SK-N-SH (cell line): ENCODE measurements at regions not wholly inside any gene's neighbourhood (a gene's known extent, or its start where the extent isn't known, plus 50 kb on each side); places are given as distances from the start of the nearest gene placed in this dataset.

Source experiments
- CTCF ChIA-PET: fragments of 300-600, 350-600 bp; formaldehyde crosslinking; extraction: SDS; loops from one replicate; lab custom pipeline; 2021; lab: Yijun Ruan, JAX
- POLR2A ChIA-PET: fragments of 350-600 bp; sonication (Branson Sonifier 250); formaldehyde crosslinking; extraction: SDS; loops from one replicate; lab custom pipeline; 2020; ENCODE audit warnings: antibody characterized with exemption, inconsistent platforms; lab: Yijun Ruan, JAX
- DNase-seq: peaks from one replicate; pipeline ENCODE4 v3.0.0; 2012
- H2AFZ ChIP-seq: fragments of 200-600 bp; sonication (generic); 2 replicates; pipeline ENCODE4 v1.8.1; 2016; ENCODE audit warnings: antibody characterized with exemption, mild to moderate bottlenecking, low read depth
- H3F3A ChIP-seq: fragments of 200-600 bp; sonication (generic); replicated peaks from 2 replicates; pipeline ENCODE3; 2016; ENCODE audit warnings: antibody characterized with exemption, mild to moderate bottlenecking; ENCODE audit not compliant: insufficient read depth
- H3K27ac ChIP-seq, 2 experiments: fragments of 200-500 bp in 1 of 2; fragments of 200-600 bp in 1 of 2; sonication (Bioruptor generic) in 1 of 2; sonication (generic), shearing (Covaris generic) in 1 of 2; 2 replicates each; pipeline versions ENCODE4 v1.5.1 to v1.6.1; 2014 to 2016; ENCODE audit warnings: low read depth in 2 of 2, inconsistent platforms in 1 of 2, low read length in 1 of 2, mild to moderate bottlenecking in 1 of 2, mixed read lengths in 1 of 2
- H3K27me3 ChIP-seq: fragments of 200-600 bp; sonication (generic), shearing (Covaris generic); 2 replicates; pipeline ENCODE4 v1.6.1; 2016; ENCODE audit warnings: mixed run types; ENCODE audit not compliant: insufficient read depth
- H3K36me3 ChIP-seq, 2 experiments: fragments of 200-500 bp in 1 of 2; fragments of 200-600 bp in 1 of 2; sonication (Bioruptor generic) in 1 of 2; sonication (generic) in 1 of 2; replicated peaks in 1 of 2; 2 replicates each; pipeline versions ENCODE3 to v1.5.1; 2014 to 2016; ENCODE audit warnings: low read length in 1 of 2, mild to moderate bottlenecking in 1 of 2; ENCODE audit not compliant: insufficient read depth in 2 of 2, control insufficient read depth in 1 of 2
- H3K4me1 ChIP-seq, 2 experiments: fragments of 200-500 bp in 1 of 2; fragments of 200-600 bp in 1 of 2; sonication (Bioruptor generic) in 1 of 2; sonication (generic), shearing (Covaris generic) in 1 of 2; 2 replicates each; pipeline versions ENCODE4 v1.5.1 to v1.6.1; 2014 to 2016; ENCODE audit warnings: low read depth in 1 of 2, low read length in 1 of 2, mixed run types in 1 of 2; ENCODE audit not compliant: insufficient read depth in 2 of 2, control insufficient read depth in 1 of 2
- H3K4me2 ChIP-seq: fragments of 200-600 bp; sonication (generic), shearing (Covaris generic); 2 replicates; pipeline ENCODE4 v1.6.1; 2017; ENCODE audit warnings: mixed run types
- H3K4me3 ChIP-seq, 2 experiments: fragments of 200-500 bp in 1 of 2; fragments of 200-600 bp in 1 of 2; sonication (Bioruptor generic) in 1 of 2; sonication (generic), shearing (Covaris generic) in 1 of 2; 2 replicates each; pipeline versions ENCODE4 v1.5.1 to v1.8.1; 2014 to 2016; ENCODE audit warnings: low read depth in 2 of 2, inconsistent platforms in 1 of 2, low read length in 1 of 2, mild to moderate bottlenecking in 1 of 2, mixed read lengths in 1 of 2, moderate library complexity in 1 of 2
- H3K79me2 ChIP-seq: fragments of 200-600 bp; sonication (generic); 2 replicates; pipeline ENCODE4 v1.8.1; 2017; ENCODE audit warnings: mild to moderate bottlenecking; ENCODE audit not compliant: insufficient read depth
- H3K9ac ChIP-seq: fragments of 200-600 bp; sonication (generic); 2 replicates; pipeline ENCODE4 v1.6.1; 2017; ENCODE audit warnings: mixed run types
- H3K9me2 ChIP-seq: fragments of 200-600 bp; sonication (generic); 2 replicates; pipeline ENCODE4 v1.6.1; 2017; ENCODE audit warnings: mixed run types
- H3K9me3 ChIP-seq: fragments of 200-600 bp; sonication (generic); 2 replicates; pipeline ENCODE4 v1.6.1; 2017; ENCODE audit warnings: mixed run types, mild to moderate bottlenecking, moderate library complexity
- H4K20me1 ChIP-seq: fragments of 200-600 bp; sonication (generic); 2 replicates; pipeline ENCODE4 v1.6.1; 2017; ENCODE audit warnings: mild to moderate bottlenecking, mixed run types; ENCODE audit not compliant: insufficient read depth
- EP300 ChIP-seq, 2 experiments: IDR thresholded peaks; 2 replicates each; pipeline versions ENCODE4 v1.4.0 to v1.6.1; 2012; ENCODE audit warnings: borderline replicate concordance in 1 of 2, low read depth in 1 of 2, low read length in 1 of 2
- FOSL2 ChIP-seq: IDR thresholded peaks from 2 replicates; pipeline ENCODE4 v1.4.0; 2012; ENCODE audit warnings: low read depth, mild to moderate bottlenecking, moderate library complexity, borderline replicate concordance
- FOXM1 ChIP-seq: IDR thresholded peaks from 2 replicates; pipeline ENCODE4 v1.4.0; 2012; ENCODE audit warnings: low read depth, mild to moderate bottlenecking
- JUND ChIP-seq: IDR thresholded peaks from 2 replicates; pipeline ENCODE4 v1.4.0; 2012
- MXI1 ChIP-seq: IDR thresholded peaks from 2 replicates; pipeline ENCODE4 v1.6.1; 2012; ENCODE audit warnings: mild to moderate bottlenecking, low read depth, low read length, improper control_type of control experiment
- NFIC ChIP-seq: IDR thresholded peaks from 2 replicates; pipeline ENCODE4 v1.4.0; 2012; ENCODE audit warnings: borderline replicate concordance
- NRF1 ChIP-seq: IDR thresholded peaks from 2 replicates; pipeline ENCODE4 v1.6.1; 2012; ENCODE audit warnings: low read depth, mild to moderate bottlenecking, low read length
- REST ChIP-seq: IDR thresholded peaks from 2 replicates; pipeline ENCODE4 v1.6.1; 2012; ENCODE audit warnings: mild to moderate bottlenecking, low read depth, low read length, moderate library complexity
- RXRA ChIP-seq: IDR thresholded peaks from 2 replicates; pipeline ENCODE4 v1.4.0; 2012; ENCODE audit warnings: low read depth, mild to moderate bottlenecking, borderline replicate concordance
- TCF12 ChIP-seq: IDR thresholded peaks from 2 replicates; pipeline ENCODE4 v1.4.0; 2012
- YY1 ChIP-seq: IDR thresholded peaks from 2 replicates; pipeline ENCODE4 v1.4.0; 2012; ENCODE audit warnings: low read depth, mild to moderate bottlenecking
- WGBS: methylation state at CpG from one replicate; pipeline ENCODE4 v1.1.6; 2017; ENCODE audit warnings: low lambda C conversion rate; 5-methylcytosine and 5-hydroxymethylcytosine counted together

GRCh38 chr5:93189707-93190120, 391.3 kb downstream of the NR2F1-AS1 start (continued):
- TF ChIP-seq REST (no peak), NRF1 (no peak), JUND (peak; percentile 71), EP300 (IDR thresholded peaks at IDR 0.05; ENCODE audit: borderline replicate concordance in 1 of 2, low read depth in 1 of 2, low read length in 1 of 2) (peak in 1 of 2 experiments; percentile 78; a peak in 3 of 4 replicates), MXI1 (no peak), FOXM1 (no peak)

- CTCF ChIA-PET, result no interaction called here
- H3K36me3 ChIP-seq, result no peaks in the 10 kb centered on the region
- H3K9me3 ChIP-seq, result no peaks in the 10 kb centered on the region
- peaks cover 4 to 18% of the 10 kb centered on the region in 2 experiments; a peak in 3 of 4 replicates for H3K4me1 ChIP-seq
- no peak overlapping the region for H3K4me3 ChIP-seq
- DNase-seq, result no peak
- peaks cover 36% of the 10 kb centered on the region for H3F3A ChIP-seq
- H3K9me2 ChIP-seq, result no peaks in the 10 kb centered on the region
- no peaks in the 10 kb centered on the region for H3K27me3 ChIP-seq
- no peak overlapping the region for H2AFZ ChIP-seq
- POLR2A ChIA-PET, result no interaction called here
- H3K9ac ChIP-seq, result no peak overlapping the region
- TF ChIP-seq RXRA (no peak), TCF12 (0 out of 2 replicates have a peak, but pooled peaks have one; percentile 17), YY1 (no peak)
- H3K27ac ChIP-seq, result peak overlapping the region; percentile 65 to 67; a peak in 3 of 4 replicates
- 94% methylated on average over 3 of the region's 3 CpGs for WGBS
- no peaks in the 10 kb centered on the region for H4K20me1 ChIP-seq
- H3K79me2 ChIP-seq, result no peaks in the 10 kb centered on the region
- 0 out of 2 replicates have a peak overlapping the region, but pooled peaks have one; percentile 5 for H3K4me2 ChIP-seq
These were observed 392.0 kb downstream of the NR2F1-AS1 start for GRCh38 chr5:93188876-93189485.

GRCh38 chr5:93186076-93186682, 394.8 kb downstream of the NR2F1-AS1 start:
- H3K4me2 ChIP-seq, result 0 out of 2 replicates have a peak overlapping the region, but pooled peaks have one; percentile 5
- no peak for DNase-seq
- POLR2A ChIA-PET, result no interaction called here

More at GRCh38 chr5:93186076-93186682, 394.8 kb downstream of the NR2F1-AS1 start:
- 49% methylated on average over 3 of the region's 3 CpGs for WGBS
- H4K20me1 ChIP-seq, result no peaks in the 10 kb centered on the region
- H3K4me3 ChIP-seq, result no peak overlapping the region
- H3K79me2 ChIP-seq, result no peaks in the 10 kb centered on the region
- H3K9me2 ChIP-seq, result no peaks in the 10 kb centered on the region
- peaks cover 3% of the 10 kb centered on the region; the same call in 1 of the 2 replicates for H3K9me3 ChIP-seq
- TF ChIP-seq EP300 (IDR thresholded peaks at IDR 0.05; ENCODE audit: borderline replicate concordance in 1 of 2, low read depth in 1 of 2, low read length in 1 of 2) (peak in 1 of 2 experiments; percentile 38; a peak in 1 of 4 replicates), FOSL2 (peak; percentile 33; the same call in 1 of the 2 replicates), TCF12 (peak; percentile 33; the same call in 1 of the 2 replicates), NFIC (no peak)
- H3K9ac ChIP-seq, result no peak overlapping the region; the same call in 1 of the 2 replicates
- H3F3A ChIP-seq, result peaks cover 36% of the 10 kb centered on the region
- CTCF ChIA-PET, result interaction anchor here (0.8 kb wide), 2 partner anchors 12 to 67 kb away, joined by 3 read pairs; no protein-coding TSS in a partner anchor
- H3K4me1 ChIP-seq, result peaks cover 0 to 11% of the 10 kb centered on the region in 2 experiments; a peak in 2 of 4 replicates
- peaks cover 0 to under 1% of the 10 kb centered on the region in 2 experiments for H3K36me3 ChIP-seq
- no peaks in the 10 kb centered on the region for H3K27me3 ChIP-seq
- peak overlapping the region; percentile 73 for H2AFZ ChIP-seq
- peak overlapping the region in 1 of 2 experiments; percentile 60; a peak in 2 of 4 replicates for H3K27ac ChIP-seq
